SK-N-SH treated with all-trans-retinoic acid at 6 μM for 48 hours (cell line): ENCODE measurements at regions not wholly inside any gene's neighbourhood (a gene's known extent, or its start where the extent isn't known, plus 50 kb on each side); places are given as distances from the start of the nearest gene placed in this dataset.

ENCODE experiments used
- PATZ1 ChIP-seq: fragments of 250-450 bp; sonication (Bioruptor Pico); IDR thresholded peaks from 2 replicates; pipeline ENCODE4 v1.8.0; 2020; ENCODE audit warnings: mild to moderate bottlenecking, moderate library complexity, borderline replicate concordance
- RARB ChIP-seq: fragments of 250-450 bp; sonication (Bioruptor Pico); IDR thresholded peaks from 2 replicates; pipeline ENCODE4 v1.8.0; 2021; ENCODE audit warnings: mild to moderate bottlenecking, moderate library complexity
- TCF4 ChIP-seq: fragments of 250-450 bp; sonication (Bioruptor Pico); IDR thresholded peaks from 2 replicates; pipeline ENCODE4 v1.8.0; 2021; ENCODE audit warnings: mild to moderate bottlenecking, moderate library complexity, borderline replicate concordance

GRCh38 chr15:24078310-24079029, 391.4 kb upstream of the NDN start:
- TF ChIP-seq TCF4, result no peak
- TF ChIP-seq PATZ1 (CRISPR knock-in tag), result no peak
- no peak for TF ChIP-seq RARB
